HG03354 (cell line): ENCODE measurements at regions not wholly inside any gene's neighbourhood (a gene's known extent, or its start where the extent isn't known, plus 50 kb on each side); places are given as distances from the start of the nearest gene placed in this dataset.

ENCODE experiments used
- ATAC-seq: cut with Tn5 transposase; IDR thresholded peaks from one replicate; pipeline ENCODE4 v1.9.1; 2021; ENCODE audit warnings: mild to moderate bottlenecking; ENCODE audit not compliant: unreplicated experiment, poor library complexity, severe bottlenecking

DNA sequence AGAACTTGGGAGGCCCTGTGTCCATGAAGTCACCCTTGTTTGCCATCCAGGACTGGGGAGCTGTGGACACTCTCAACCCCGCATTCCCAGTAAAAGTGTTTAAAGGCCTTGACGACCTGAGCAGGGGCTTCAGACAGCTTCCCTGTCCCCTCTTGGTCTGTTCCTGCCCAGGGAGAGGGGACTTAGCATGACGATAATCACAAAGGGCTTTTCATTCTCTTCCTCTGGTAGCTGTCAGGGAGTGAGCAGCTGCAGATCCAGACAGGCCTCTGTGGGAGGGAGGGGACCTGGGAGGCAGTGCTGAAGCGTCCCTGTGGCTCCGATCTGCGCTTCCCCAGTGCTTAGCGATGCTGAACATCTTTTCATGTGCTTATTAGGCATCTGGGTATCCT is 77.8 kb upstream of the HS6ST1 start:
- ATAC-seq = no peak

DNA sequence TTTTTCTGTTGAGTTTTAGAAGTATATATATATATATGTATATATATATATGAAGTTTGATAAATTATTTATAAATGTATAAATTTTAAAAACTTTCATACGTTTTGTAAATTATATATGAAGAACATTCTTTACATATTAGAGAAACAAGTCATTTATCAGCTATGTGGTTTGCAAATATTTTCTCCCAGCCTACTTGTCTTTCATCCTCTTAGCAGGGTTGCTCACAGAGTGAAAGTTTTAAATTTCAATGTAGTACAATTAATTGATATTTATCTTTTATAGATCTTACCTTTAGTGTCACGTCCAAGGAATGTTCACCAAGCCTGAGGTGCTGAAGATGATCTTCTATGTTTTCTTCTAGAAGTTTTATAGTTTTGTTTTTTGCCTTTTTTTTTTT is 78.3 kb upstream of the HS6ST1 start:
- ATAC-seq = no peak

DNA sequence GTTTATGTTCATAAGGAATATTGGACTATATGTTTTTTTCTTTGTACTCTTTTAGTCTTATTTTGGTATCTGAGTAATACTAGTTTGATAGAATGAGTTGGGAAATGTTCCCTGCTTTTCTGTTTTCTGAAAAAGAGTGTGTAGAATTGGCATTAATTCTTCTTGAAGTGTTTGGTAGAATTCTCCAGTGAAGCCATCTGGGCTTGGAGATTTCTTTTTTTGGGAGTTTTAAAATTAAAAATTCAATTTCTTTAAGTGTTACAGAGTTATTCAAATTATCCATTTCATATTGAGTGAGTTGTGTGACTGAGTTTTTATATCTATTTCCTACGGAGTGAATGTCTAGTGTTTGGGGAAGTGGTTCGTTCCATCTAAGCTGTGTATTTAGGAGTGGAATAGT is 80.6 kb upstream of the HS6ST1 start:
- ATAC-seq = no peak

DNA sequence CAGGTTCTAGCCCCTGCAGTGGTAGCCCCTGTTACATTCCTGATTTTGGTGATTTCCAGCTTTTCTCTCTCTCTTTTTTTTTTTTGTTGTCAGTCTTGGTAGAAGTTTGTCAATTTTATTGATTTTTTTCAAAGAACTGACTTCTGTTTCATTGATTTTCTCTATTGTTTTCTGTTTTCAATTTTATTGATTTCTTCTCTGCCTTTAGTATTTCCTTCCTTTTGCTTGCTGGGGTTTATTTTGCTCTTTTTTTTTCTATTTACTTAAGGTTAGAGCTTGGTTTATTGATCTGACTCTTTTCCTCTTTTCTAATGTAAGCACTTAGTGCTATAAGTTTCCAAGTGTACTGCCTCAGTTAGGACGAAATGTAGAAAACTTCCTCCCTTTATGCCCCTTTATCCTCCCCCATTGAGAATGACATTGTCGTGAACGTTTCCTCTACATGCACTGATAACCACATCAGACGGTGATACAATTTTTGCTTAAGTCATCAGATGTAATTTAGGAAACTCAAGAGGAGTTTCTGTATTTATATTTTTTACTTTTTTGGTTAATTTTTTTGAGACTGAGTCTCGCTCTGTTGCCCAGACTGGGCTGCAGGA is 81.1 kb upstream of the HS6ST1 start:
- no peak for ATAC-seq

DNA sequence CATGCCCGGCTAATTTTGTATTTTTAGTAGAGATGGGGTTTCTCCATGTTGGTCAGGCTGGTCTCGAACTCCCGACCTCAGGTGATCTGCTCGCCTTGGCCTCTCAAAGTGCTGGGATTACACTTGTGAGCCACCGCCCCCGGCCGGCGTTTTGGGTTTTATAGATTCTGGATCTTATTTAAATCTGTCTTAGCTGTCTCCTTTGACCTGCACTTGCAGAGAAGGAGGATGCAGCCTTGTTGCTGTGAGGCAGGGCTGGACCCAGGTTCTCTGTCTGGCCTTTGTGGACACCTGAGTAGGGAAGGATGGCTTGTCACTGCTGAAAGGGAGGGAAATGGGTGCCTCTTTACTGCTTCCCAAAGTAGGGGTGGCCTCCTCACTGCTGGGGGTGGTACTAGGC is 83.0 kb upstream of the HS6ST1 start:
- ATAC-seq = no peak

DNA sequence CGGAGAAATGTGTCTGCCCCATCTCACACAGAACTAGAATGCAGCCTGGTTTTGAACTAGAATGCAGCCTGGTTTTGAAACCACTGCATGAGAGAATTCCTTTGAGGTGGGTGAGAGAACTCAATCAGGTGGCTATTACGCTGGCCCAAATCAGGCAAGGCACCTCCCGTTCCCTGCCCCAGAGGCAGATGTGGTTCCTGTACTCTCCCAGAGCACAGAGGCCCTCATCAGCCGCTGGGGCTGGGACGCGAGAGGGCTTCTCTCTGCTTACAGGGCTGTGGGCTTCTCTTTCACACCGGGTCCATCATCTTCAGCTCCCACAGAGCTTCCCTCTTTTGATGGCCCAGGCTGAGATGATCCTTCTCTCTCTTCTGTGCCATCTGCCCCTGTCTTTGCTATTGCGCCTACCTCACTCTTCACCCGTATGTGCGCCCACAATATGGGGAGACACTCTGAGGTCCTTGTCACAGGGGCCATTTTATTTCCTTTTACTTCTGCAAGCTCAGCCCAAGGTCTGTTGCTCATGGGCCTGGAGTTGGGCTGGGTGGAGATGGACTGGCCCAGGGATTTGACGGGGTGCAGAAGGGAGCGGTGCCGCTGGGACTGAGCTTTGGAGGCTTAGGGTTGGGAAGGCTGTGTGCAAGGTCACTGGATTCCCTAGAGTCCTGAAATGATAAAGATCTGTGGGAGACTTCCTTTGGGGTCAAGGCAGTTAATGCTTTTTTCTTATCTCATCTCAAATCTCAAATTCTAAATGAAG is 84.4 kb upstream of the HS6ST1 start:
- ATAC-seq = no peak

DNA sequence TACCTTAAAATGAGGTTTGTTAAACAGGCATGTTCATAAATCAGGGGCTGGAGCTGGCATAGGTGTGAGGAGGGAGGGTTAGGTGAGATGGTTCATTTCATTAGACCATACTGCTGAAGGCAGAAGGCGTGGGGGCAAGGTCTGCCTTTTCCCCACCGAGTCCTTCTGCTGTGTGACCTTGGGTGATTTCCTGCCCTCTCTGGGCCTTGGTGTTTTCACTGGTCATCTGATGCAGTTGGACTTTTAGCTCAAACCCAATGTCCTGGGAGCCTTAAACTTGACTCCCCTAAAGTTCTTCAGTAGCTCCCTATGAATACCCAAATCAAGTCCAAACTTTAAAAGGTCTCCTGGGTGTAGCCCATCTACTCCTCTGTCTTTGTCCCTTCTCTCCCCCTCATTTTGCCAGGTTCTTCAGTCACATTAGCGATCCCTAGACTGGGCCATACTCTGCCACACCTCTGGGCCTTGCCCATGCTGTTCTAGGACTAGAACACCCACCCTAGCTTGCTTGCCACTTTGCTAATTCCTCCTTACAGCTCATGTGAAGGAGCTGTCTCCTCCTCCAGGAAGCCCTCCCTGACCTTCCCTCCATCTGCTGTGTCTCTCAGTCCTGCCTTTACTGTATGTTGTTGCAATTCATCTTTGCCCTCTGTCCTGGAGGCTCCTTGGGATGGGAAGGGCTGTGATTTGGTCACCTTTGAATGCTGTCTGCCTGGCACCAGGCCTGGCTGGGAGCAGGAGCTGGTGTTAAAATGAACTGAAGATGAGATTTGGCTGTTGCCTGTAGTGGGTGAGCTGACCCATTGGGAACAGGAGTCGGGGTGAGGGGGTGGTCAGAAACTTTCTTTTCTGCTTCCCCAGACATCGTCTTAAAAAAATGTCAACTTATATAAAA is 85.4 kb upstream of the HS6ST1 start:
- no peak for ATAC-seq

DNA sequence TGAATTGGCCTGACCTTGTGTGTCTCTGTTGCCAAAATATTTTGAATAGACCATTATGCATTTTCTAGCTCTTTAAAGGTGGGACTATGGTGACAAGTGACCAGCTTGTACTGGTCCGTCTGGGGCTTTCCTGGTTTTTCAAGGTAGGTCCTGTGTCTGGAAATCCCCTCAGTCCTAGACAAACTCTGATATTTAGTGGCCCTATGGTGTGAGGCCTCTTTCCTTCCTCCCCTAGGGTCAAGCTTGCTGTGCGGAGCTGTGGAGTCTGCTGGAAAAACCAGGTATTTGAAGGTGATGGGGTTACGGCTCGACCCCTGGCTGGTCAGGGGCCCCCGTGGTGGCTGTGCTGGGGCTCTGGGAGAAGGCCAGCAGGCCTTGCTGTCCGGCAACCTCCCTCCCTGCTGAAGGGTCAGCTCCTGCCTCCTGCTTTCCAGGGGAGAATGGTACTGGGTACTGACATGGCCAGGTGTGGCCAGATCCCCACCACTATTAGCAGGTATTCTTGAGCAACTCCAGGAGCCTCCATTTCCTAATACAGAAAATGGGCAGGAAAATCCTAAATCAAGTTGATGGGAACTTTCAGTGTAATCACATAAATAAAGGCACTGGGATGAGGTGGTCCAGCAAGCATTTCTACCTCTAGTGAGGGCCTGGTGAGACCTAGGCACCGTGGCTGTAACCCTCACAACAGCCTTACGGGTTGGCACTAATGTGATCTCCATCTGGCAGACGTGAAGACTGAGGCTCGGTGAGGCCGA is 86.2 kb upstream of the HS6ST1 start:
- ATAC-seq = no peak

DNA sequence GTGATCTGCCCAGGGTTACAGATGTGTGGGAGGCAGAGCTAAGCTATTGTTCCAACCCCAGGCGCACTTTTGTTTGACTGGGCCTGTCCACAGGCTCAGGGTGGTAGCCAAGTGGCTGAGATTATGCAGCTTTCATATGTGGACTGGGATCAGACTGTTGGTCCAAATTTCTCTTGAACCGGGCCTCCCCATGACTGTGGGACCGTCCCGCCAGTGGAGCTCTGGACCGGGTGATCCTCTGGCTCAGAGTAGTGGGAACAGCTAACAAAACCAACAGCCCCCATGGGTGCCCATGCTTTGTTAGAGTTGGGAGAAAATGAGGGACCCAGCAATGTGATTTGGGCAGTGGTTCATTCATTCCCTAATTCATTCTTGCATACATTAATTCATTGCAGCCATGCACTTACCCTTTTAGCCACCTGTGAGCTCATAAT is 86.8 kb upstream of the HS6ST1 start:
- ATAC-seq = no peak

DNA sequence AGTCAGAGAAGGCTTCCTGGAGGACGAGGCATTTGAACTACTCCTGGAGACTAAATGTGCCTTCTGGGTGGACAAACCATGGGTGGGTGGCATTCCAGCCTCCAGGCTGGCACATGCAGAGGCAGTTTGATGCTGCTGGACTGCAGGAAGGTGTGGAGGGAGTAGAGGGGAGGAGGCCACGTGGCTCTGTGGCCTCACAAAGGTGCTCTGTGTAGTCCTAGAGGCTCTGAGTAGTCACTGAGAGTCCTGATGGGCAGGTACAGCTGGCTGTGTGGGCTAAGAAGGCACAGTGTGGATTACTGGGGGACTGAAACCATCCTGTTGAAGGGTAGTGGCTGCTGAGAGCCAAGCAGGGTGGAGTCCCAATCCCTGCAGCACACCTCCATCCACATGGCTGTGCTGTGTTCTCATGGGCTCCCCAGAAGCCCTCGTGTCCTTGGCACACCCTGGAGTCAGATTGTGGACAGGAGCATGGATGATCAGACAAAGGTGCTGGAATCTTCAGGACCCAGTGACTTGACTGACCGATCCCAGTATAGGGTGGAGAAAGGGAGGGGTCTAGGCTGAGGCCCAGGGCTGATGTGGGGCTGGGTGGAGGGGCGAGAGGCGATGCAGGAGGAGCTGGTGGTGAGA is 87.4 kb upstream of the HS6ST1 start:
- ATAC-seq = no peak

DNA sequence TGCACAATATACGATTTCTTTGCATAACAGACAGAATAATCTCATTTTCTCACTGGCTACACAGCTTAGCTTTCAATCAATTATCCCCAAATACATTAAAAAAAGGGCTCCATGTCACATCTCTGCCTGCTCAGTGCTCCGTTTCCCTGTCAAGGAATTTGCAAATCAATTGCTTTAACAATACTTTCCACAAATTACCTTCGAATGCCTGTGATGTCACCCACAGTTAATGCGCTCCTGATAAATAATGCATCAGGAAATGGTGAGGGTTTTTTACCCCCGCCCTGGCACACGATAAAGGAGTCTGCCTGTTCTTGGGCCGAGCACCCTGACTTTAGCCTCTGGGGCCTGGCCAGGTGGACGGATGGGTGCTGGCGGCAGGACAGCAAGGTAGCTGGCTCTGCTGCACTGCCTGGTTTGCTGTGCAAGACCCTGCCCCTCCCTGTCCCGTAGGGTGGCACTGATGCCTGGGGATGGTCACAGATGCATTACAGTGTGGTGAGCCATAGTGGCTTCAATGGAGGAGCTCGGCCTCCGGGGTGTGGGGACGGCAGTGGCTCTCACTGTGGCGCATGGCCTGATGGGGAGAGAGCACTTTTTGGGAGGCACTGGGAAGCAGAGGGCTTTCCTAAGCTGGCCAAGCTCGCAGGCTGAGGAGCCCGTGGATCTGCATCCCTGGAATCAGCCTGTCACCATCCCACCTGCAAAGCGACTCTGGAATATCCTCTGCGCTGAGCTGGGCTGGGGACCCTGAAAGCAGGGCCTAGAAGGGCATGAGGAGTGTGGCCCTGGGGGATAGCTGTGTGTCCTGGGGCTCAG is 88.3 kb upstream of the HS6ST1 start:
- no peak for ATAC-seq

DNA sequence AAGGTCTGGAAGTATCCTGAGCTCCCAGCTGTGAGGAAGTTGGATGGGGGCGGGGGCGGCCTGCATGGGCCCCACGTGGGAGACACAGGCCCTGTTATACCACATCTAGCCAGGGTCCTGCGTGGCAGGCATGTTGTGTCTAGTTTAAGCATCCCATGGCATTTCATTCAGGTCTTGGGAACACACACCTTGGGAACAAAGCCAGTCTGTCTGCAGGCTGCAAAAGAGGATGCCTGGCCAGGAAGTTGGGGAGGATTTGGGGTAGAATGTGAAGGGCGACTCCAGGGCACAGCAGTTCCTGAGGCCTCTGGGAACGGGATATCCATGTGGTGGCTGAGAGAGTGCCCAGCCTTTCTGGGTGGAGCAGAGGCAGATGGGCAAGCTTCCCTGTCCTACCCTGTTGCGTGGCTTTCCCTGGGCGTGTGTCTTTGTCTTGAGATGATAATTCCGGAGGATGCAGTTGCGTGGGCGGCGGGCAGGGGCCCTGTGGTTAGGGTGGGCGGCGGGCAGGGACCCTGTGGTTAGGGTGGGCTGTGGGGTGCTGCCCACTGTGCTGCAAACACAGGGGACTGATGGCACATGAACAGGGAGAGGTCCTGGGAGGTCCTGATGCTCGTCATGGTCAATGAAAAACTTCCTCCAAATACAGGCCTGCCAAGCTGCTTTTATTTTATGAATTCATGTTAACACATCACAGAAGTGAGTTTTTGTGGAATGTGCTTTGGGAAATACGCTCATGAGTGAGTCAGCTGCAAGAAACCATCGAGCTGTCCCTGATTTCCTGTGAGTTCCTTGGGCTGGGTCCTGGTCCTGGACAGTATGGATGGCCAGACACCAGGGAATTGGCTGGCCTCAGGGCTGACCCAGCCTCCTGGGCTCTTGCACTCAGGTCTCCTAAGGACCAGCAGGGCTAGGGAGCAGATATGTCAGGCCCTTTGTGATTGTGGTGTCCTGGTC is 90.0 kb upstream of the HS6ST1 start:
- ATAC-seq = no peak

DNA sequence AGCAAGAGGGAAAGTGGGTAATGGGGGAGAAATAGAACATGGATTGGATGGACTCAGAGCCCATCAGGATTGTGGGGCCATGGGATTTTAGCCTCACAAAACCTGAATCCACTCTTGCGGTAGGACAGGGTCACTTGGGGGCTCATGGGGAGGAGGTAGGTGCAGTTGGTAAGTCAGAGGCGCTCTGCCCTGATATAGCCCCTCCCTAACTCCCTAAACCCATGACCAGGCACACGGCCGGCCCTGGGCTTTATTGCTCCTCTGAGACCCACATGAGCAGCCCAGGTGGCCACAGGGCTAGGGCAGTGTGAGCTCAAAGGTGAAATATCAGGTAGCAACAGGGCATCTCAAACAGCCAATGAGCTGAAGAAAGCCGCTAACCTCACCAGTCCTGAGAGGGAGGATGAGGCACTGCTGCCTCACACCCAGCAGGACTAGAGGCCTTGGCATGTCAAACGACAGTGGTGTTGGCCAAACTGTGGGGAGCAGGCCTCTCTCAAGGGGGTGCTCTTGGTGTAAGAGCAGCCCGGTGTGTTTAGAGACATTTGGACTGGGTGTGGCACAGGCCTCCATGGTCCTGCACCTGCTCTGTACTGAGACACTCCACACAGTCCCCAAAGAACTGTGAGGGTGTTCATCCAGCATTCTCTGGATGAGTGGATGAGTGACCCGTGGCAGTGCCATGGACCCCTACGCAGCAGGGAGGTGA is 90.8 kb upstream of the HS6ST1 start:
- ATAC-seq = no peak

DNA sequence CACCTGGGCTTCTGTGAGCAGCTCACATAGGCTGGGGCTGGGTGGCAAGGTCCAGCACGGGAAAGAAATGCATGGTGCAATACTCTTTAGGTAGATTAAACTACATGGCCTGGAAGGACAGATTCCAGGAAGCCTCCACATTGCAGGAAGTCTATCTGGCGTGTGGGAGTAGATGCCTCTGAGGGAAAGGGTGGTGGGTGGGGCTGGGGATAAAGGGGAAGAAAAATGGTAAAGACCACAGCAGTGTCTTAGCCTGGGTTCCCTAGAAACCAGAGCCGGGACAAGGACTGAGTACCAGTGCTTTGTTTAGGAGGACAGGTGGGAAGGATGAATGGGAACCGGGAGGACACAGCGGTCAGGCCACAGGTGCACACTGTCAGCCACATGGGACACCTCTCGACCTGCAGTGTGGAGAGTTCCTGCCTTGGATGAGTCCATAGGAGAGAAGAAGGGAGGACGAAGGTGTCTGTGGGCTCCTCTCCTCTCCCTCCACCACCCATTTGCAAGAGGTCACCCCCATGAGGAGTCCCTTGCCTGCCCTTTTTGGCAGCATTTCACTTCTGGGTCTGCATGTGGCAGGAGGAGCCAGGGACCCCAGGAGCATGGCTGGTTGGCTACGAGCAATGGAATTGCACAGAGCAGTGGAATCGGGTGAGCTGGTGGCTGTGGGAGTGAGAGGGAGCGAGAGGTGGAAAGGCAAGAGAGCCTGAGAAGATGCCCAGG is 91.5 kb upstream of the HS6ST1 start:
- no peak for ATAC-seq

DNA sequence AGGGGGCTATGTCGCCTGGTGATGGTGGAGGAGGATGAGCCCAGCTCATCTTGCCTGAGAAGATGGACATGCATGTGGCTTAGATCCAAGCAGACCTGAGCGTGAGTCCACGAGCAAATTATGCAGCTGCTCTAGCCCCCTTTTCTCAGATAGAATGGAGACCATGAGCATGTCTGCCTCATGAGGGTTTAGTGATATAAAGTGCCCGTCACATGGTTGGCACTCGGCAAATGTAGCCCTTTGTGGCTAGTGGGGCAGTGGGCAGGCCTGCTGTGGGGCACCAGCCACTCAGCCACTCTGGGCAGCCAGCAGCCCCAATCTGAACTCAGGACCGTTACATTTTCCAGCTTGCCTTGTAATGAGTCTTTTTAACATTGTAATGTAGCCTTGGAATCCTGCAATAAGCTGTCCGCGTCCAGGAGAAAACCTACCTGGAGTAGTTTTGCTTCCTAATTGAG is 92.1 kb upstream of the HS6ST1 start:
- ATAC-seq = no peak

DNA sequence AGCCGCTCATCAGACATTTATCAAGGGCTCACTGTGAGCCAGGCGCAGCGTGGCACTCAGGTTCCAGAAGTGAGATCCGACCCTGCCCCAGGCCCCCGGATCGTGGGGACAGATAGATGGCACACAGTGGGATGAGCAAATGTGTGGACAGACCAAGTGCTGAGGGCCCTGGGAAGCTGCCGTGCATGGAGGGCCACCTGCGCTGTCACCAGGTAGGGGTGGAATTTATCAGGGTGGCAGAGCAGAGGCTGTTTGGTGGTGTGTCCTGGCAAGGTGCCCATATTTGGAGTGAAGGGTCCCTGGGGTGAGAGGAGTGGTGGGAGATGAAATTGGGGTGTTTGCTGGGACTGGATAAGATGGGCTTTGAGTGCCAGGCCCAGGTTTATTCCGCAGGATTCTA is 92.8 kb upstream of the HS6ST1 start:
- ATAC-seq = no peak
